Psoas muscle (tissue), 7 donors: ENCODE measurements at regions not wholly inside any gene's neighbourhood (a gene's known extent, or its start where the extent isn't known, plus 50 kb on each side); places are given as distances from the start of the nearest gene placed in this dataset.

ENCODE experiments used
- ATAC-seq, 4 donors: fragments of 200-7000 bp; cut with Tn5 transposase; one replicate each; pipeline ENCODE4 v1.9.1; 2020; ENCODE audit warnings: moderate library complexity in 3 of 4, mild to moderate bottlenecking in 2 of 4
- DNase-seq, 2 donors: peaks; one replicate each; pipeline ENCODE4 v3.0.0-alpha.2; 2020
- H3K27ac ChIP-seq: fragments of 200-600 bp; one replicate; pipeline ENCODE4 v1.8.0; 2022
- H3K27me3 ChIP-seq, 3 donors: fragments of 200-600 bp in 1 of 3; one replicate each; pipeline versions ENCODE4 v1.6.1 to v1.8.0; 2013 to 2022; ENCODE audit warnings: low read length in 2 of 3, mild to moderate bottlenecking in 2 of 3, moderate library complexity in 1 of 3; ENCODE audit not compliant: insufficient read depth in 3 of 3
- H3K36me3 ChIP-seq, 2 donors: fragments of 200-600 bp in 1 of 2; one replicate each; pipeline versions ENCODE4 v1.6.1 to v1.8.0; 2013 to 2022; ENCODE audit warnings: low read depth in 1 of 2, mild to moderate bottlenecking in 1 of 2, moderate library complexity in 1 of 2; ENCODE audit not compliant: insufficient read depth in 1 of 2
- H3K4me1 ChIP-seq: fragments of 200-600 bp; one replicate; pipeline ENCODE4 v1.8.0; 2022
- H3K4me3 ChIP-seq: fragments of 200-600 bp; one replicate; pipeline ENCODE4 v1.8.0; 2022; ENCODE audit warnings: mild to moderate bottlenecking
- H3K9me3 ChIP-seq: fragments of 200-600 bp; one replicate; pipeline ENCODE4 v1.8.0; 2022
- CTCF ChIP-seq: fragments of 200-600 bp; IDR thresholded peaks from one replicate; pipeline ENCODE4 v1.8.0; 2022; ENCODE audit warnings: antibody characterized with exemption
- WGBS, 3 donors: extraction: QIAGEN DNeasy Blood & Tissue Kit; methylation state at CpG; one replicate each; pipeline versions ENCODE4 v1.1.6 to v1.1.7; 2013; 5-methylcytosine and 5-hydroxymethylcytosine counted together
- intact Hi-C, 2 donors: fragments of 100-400 bp; cut with DNase I; formaldehyde crosslinking; loops; one replicate each; pipeline versions ENCODE4 v1.11.0 to v1.14.2; 2022
- donor health status: healthy with polysubstance abuse.
- donor health status: DM: no; HTN: no; CAD: no; lungs with moderate emphysema.
- donor health status: Bipolar disorder and iron deficiency.
- donor health status: healthy.
- donor health status: DM: yes; HTN: yes; CAD: no.
- donor health status: DM: no; HTN: no; CAD: no.
- donor health status: DM: yes; HTN: yes; CAD: no.

GRCh38 chr13:33452873-33453517 lies 167.4 kb upstream of the STARD13 start:
- peak in 2 of 4 donors; percentile 39 to 56 for ATAC-seq
- H3K4me1 ChIP-seq: peaks cover 5% of the 10 kb centered on the region
- no peak overlapping the region for H3K27ac ChIP-seq
- DNase-seq: no peak
- WGBS, 3 donors: 18 to 24% (median 23%) methylated on average over 2 of the region's 2 CpGs
- no peak for TF ChIP-seq CTCF
- H3K9me3 ChIP-seq: no peaks in the 10 kb centered on the region
- H3K36me3 ChIP-seq: no peaks in the 10 kb centered on the region
- no peak overlapping the region for H3K4me3 ChIP-seq
- intact Hi-C loops: no loop called here
- H3K27me3 ChIP-seq: no peaks in the 10 kb centered on the region

GRCh38 chr13:33453936-33454335 lies 168.4 kb upstream of the STARD13 start:
- Histone ChIP-seq H3K27ac (no peak overlapping the region), H3K4me1 (peaks cover 5% of the 10 kb centered on the region), H3K4me3 (no peak overlapping the region), H3K27me3 (no peaks in the 10 kb centered on the region), H3K36me3 (no peaks in the 10 kb centered on the region), H3K9me3 (no peaks in the 10 kb centered on the region)
- intact Hi-C loops: no loop called here
- 74 to 83% (median 78%) methylated on average over 2 of the region's 2 CpGs for WGBS, 3 donors
- ATAC-seq: no peak
- TF ChIP-seq CTCF: no peak
- no peak for DNase-seq

- intact Hi-C loops: no loop called here
- 64 to 75% (median 66%) methylated on average over 5 of the region's 5 CpGs for WGBS, 3 donors
- Histone ChIP-seq H3K27me3 (no peaks in the 10 kb centered on the region), H3K4me3 (no peak overlapping the region), H3K36me3 (no peaks in the 10 kb centered on the region), H3K9me3 (peaks cover under 1% of the 10 kb centered on the region), H3K27ac (no peak overlapping the region), H3K4me1 (peaks cover 5% of the 10 kb centered on the region)
- no peak for TF ChIP-seq CTCF
- DNase-seq (no peak), ATAC-seq (no peak)
Observed at GRCh38 chr13:33454844-33455705, 169.5 kb upstream of the STARD13 start.

- no peak for DNase-seq
- ATAC-seq: no peak
- 98 to 100% (median 100%) methylated on average over 1 of the region's 1 CpG for WGBS, 3 donors
- no peaks in the 10 kb centered on the region for H3K4me1 ChIP-seq
- H3K27me3 ChIP-seq: no peaks in the 10 kb centered on the region
- peaks cover 2% of the 10 kb centered on the region for H3K9me3 ChIP-seq
- no peak overlapping the region for H3K4me3 ChIP-seq
- H3K36me3 ChIP-seq: no peaks in the 10 kb centered on the region
- intact Hi-C loops: no loop called here
- no peak overlapping the region for H3K27ac ChIP-seq
- TF ChIP-seq CTCF: no peak
Observed at GRCh38 chr13:33459702-33460101, 174.1 kb upstream of the STARD13 start.
